LNCAP (cell line): ENCODE measurements at regions not wholly inside any gene's neighbourhood (a gene's known extent, or its start where the extent isn't known, plus 50 kb on each side); places are given as distances from the start of the nearest gene placed in this dataset.

ENCODE experiments used
- CTCF ChIP-seq: fragments of 450-650 bp; IDR thresholded peaks from 2 replicates; pipeline ENCODE4 v1.5.1; 2017; ENCODE audit warnings: mild to moderate bottlenecking

- no peak for TF ChIP-seq CTCF
Observed at GRCh38 chr18:27577752-27578151, 392.6 kb upstream of the CHST9 start.

GRCh38 chr18:27577265-27577664 lies 392.2 kb upstream of the CHST9 start:
- no peak for TF ChIP-seq CTCF

GRCh38 chr18:27567434-27567833 lies 382.3 kb upstream of the CHST9 start:
- TF ChIP-seq CTCF: no peak

- no peak for TF ChIP-seq CTCF
Observed at GRCh38 chr18:27564066-27564465, 379.0 kb upstream of the CHST9 start.

GRCh38 chr18:27558388-27559155 lies 373.5 kb upstream of the CHST9 start:
- TF ChIP-seq CTCF: no peak

- TF ChIP-seq CTCF: no peak
Observed at GRCh38 chr18:27556741-27557140, 371.6 kb upstream of the CHST9 start.

GRCh38 chr18:27549335-27550039 lies 364.4 kb upstream of the CHST9 start:
- no peak for TF ChIP-seq CTCF
